OCI-LY3 (cell line): ENCODE measurements at regions not wholly inside any gene's neighbourhood (a gene's known extent, or its start where the extent isn't known, plus 50 kb on each side); places are given as distances from the start of the nearest gene placed in this dataset.

Source experiments
- H2AFZ ChIP-seq: fragments of 200-600, 300-600 bp; shearing (Covaris generic); 2 replicates; pipeline ENCODE4 v1.6.0; 2014; ENCODE audit warnings: antibody characterized with exemption, low read depth, low read length
- H3K27ac ChIP-seq: fragments of 200-600, 300-600 bp; sonication (generic); 2 replicates; pipeline ENCODE4 v1.5.1; 2014; ENCODE audit warnings: mild to moderate bottlenecking, low read length, moderate library complexity, mixed read lengths
- H3K27me3 ChIP-seq: fragments of 200-600, 300-600 bp; sonication (generic); 2 replicates; pipeline ENCODE4 v1.6.1; 2014; ENCODE audit warnings: low read depth, low read length, mixed read lengths
- H3K36me3 ChIP-seq: fragments of 200-600, 300-600 bp; sonication (generic); replicated peaks from 2 replicates; pipeline ENCODE3; 2014; ENCODE audit warnings: low read depth, low read length, mixed read lengths
- H3K4me1 ChIP-seq: fragments of 300-600, 200-600 bp; sonication (generic); 2 replicates; pipeline ENCODE4 v1.6.1; 2014; ENCODE audit warnings: low read length, mixed read lengths
- H3K4me2 ChIP-seq: fragments of 200-600, 300-600 bp; sonication (generic); 2 replicates; pipeline ENCODE4 v1.6.1; 2014; ENCODE audit warnings: low read length, mixed read lengths
- H3K4me3 ChIP-seq: fragments of 300-600, 200-600 bp; sonication (generic); 2 replicates; pipeline ENCODE4 v1.5.1; 2014; ENCODE audit warnings: antibody characterized with exemption, mild to moderate bottlenecking, low read length, moderate library complexity
- H3K79me2 ChIP-seq: fragments of 300-600, 200-600 bp; shearing (Covaris generic); 2 replicates; pipeline ENCODE4 v1.6.1; 2014; ENCODE audit warnings: mild to moderate bottlenecking, low read length, mixed read lengths
- H3K9ac ChIP-seq: fragments of 300-600, 200-600 bp; shearing (Covaris generic); 2 replicates; pipeline ENCODE4 v1.6.0; 2014; ENCODE audit warnings: mild to moderate bottlenecking, low read length, moderate library complexity
- H3K9me3 ChIP-seq: fragments of 200-600, 300-600 bp; shearing (Covaris generic); 2 replicates; pipeline ENCODE4 v1.6.1; 2014; ENCODE audit warnings: low read length, mixed read lengths; ENCODE audit not compliant: insufficient read depth
- H4K20me1 ChIP-seq: fragments of 200-600, 300-600 bp; sonication (generic); 2 replicates; pipeline ENCODE4 v1.6.1; 2016; ENCODE audit warnings: low read length, mixed read lengths; ENCODE audit not compliant: insufficient read depth
- EZH2phosphoT487 ChIP-seq: fragments of 200-600 bp; shearing (Covaris generic); IDR thresholded peaks from 2 replicates; pipeline ENCODE4 v1.6.1; 2018; ENCODE audit warnings: antibody characterized with exemption, mixed run types, low read depth
- TF ChIP-seq, protein P1 (sequence below): fragments of 200-600, 300-600 bp; sonication (generic); IDR thresholded peaks from 2 replicates; pipeline ENCODE4 v1.5.1; 2014; ENCODE audit warnings: antibody characterized with exemption, low read length, low read depth

DNA sequence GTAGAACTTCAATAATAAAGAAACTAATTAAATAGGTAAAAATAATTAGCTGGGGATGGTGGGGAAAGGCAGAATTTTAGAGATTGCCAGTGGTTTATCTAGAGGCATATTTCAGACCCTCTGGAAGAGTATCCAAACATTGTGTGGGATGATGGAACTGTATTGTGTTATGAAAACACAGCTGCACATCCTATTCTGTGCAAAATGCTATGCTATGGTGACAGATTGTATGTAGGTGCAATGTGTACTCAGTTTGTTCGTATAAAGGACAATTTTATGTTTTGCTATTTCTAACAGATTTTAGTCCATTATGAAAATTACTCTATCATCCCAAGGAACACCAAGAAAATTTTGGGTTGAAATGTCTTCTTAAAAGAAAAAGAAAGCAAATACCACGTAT, 1054.7 kb downstream of the PDHA2 start:
- TF ChIP-seq, protein P1, sequence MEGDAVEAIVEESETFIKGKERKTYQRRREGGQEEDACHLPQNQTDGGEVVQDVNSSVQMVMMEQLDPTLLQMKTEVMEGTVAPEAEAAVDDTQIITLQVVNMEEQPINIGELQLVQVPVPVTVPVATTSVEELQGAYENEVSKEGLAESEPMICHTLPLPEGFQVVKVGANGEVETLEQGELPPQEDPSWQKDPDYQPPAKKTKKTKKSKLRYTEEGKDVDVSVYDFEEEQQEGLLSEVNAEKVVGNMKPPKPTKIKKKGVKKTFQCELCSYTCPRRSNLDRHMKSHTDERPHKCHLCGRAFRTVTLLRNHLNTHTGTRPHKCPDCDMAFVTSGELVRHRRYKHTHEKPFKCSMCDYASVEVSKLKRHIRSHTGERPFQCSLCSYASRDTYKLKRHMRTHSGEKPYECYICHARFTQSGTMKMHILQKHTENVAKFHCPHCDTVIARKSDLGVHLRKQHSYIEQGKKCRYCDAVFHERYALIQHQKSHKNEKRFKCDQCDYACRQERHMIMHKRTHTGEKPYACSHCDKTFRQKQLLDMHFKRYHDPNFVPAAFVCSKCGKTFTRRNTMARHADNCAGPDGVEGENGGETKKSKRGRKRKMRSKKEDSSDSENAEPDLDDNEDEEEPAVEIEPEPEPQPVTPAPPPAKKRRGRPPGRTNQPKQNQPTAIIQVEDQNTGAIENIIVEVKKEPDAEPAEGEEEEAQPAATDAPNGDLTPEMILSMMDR = no peak
- no peak for TF ChIP-seq EZH2phosphoT487
- Histone ChIP-seq H2AFZ (no peak overlapping the region), H4K20me1 (no peaks in the 10 kb centered on the region), H3K36me3 (no peaks in the 10 kb centered on the region), H3K4me1 (no peaks in the 10 kb centered on the region), H3K4me2 (no peak overlapping the region), H3K27me3 (no peaks in the 10 kb centered on the region), H3K9ac (no peak overlapping the region), H3K9me3 (no peaks in the 10 kb centered on the region), H3K27ac (no peak overlapping the region), H3K4me3 (no peak overlapping the region), H3K79me2 (no peaks in the 10 kb centered on the region)

DNA sequence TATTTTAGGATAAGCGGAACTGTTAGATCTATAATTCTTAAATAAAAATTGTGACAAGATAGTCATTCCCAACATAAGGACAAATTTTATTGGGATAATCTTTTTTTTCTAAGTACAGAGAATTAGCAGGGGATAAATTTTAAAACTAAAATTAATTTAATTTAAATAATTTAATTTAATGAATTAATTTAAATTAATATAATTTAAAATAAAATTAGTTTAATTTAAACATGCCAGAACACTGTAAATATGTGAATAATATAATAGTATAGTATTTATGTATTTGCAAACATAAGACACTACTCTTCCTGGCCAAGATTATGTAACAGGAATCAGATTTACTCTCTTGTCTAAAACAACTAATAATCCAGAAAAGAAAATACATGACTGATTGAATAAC, 1055.9 kb downstream of the PDHA2 start:
- no peak for TF ChIP-seq EZH2phosphoT487
- TF ChIP-seq, protein P1 = no peak
- Histone ChIP-seq H3K4me1 (no peaks in the 10 kb centered on the region), H3K27me3 (no peaks in the 10 kb centered on the region), H3K4me2 (no peak overlapping the region), H3K9ac (no peak overlapping the region), H3K79me2 (no peaks in the 10 kb centered on the region), H3K4me3 (no peak overlapping the region), H2AFZ (no peak overlapping the region), H4K20me1 (no peaks in the 10 kb centered on the region), H3K36me3 (no peaks in the 10 kb centered on the region), H3K27ac (no peak overlapping the region), H3K9me3 (no peaks in the 10 kb centered on the region)

DNA sequence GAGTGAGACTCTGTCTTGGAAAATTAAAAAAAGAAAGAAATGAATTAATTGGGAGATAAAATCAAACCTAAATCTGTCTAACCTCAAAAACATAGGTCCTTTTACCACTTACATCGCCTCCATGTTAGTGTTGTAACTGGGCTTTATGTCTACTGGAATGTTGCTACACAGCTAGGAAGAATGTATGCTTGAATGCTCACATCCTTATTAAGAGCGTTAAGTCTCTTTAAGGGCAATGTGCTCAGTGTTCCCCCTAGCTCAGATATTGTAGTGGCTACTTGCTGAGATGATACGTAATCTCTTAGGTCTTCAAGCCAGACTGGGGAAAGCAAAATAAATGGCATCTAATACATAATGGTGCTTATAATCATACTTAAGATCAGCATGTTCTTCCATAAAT, 1072.8 kb downstream of the PDHA2 start:
- Histone ChIP-seq H3K4me2 (no peak overlapping the region), H2AFZ (no peak overlapping the region), H3K27ac (no peak overlapping the region), H3K4me3 (no peak overlapping the region), H3K79me2 (no peaks in the 10 kb centered on the region), H3K4me1 (no peaks in the 10 kb centered on the region), H3K9me3 (no peaks in the 10 kb centered on the region), H4K20me1 (no peaks in the 10 kb centered on the region), H3K36me3 (no peaks in the 10 kb centered on the region), H3K27me3 (no peaks in the 10 kb centered on the region), H3K9ac (no peak overlapping the region)
- no peak for TF ChIP-seq EZH2phosphoT487
- TF ChIP-seq, protein P1 = no peak

DNA sequence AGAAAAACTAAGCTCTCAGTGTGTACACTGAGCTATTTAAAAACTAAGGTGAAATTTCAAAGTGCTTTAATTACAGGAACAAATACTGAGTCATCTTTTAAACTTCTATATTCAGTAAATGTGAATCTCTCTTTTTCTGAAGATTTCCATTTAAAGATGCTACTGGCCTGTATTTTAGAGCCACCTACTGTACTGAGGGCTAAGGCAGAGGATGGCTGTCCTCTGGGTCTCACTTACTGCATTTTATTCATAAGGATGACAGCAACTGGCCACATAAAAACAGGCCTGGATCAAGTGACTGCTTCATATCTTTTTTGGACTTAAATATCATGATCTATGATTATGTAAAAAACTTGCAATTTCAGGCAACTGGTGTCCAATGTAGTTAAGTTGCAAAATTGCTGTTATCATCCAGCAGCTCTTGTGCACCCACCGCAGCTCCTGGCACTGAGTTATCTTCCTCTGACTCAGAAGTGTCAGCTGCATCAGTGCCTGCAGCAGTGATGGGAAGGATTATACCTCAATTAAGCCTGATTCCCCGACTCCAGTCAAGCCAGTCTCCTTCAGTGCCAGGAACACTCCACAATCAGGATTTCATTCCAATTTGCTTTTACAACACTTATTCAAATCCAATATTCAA, 1073.7 kb downstream of the PDHA2 start:
- Histone ChIP-seq H3K27me3 (no peaks in the 10 kb centered on the region), H3K36me3 (no peaks in the 10 kb centered on the region), H2AFZ (no peak overlapping the region), H3K9me3 (no peaks in the 10 kb centered on the region), H3K79me2 (no peaks in the 10 kb centered on the region), H3K4me2 (no peak overlapping the region), H3K9ac (no peak overlapping the region), H3K4me1 (no peaks in the 10 kb centered on the region), H3K27ac (no peak overlapping the region), H3K4me3 (no peak overlapping the region), H4K20me1 (no peaks in the 10 kb centered on the region)
- TF ChIP-seq, protein P1 = no peak
- TF ChIP-seq EZH2phosphoT487 = no peak
